GM12878 (cell line): ENCODE measurements at regions not wholly inside any gene's neighbourhood (a gene's known extent, or its start where the extent isn't known, plus 50 kb on each side); places are given as distances from the start of the nearest gene placed in this dataset.

Experiments used
- ATAC-seq: fragments of 200-7000 bp; cut with Tn5 transposase; 3 replicates; pipeline ENCODE4 v1.9.1; 2020; ENCODE audit warnings: mild to moderate bottlenecking, moderate library complexity
- BruUV-seq: library from RNA; stranded (reverse); fragments of 400-500 nt; replicated peaks from 2 replicates; lab custom pipeline; 2021; lab: Mats Ljungman, UMichigan
- CTCF ChIA-PET: fragments of 300-600 bp; sonication (Branson Sonifier 250); formaldehyde crosslinking; extraction: SDS; loops from one replicate; lab custom pipeline; 2021; ENCODE audit warnings: inconsistent platforms; lab: Yijun Ruan, JAX
- POLR2A ChIA-PET: fragments of 350-600 bp; formaldehyde crosslinking; extraction: SDS; loops from one replicate; lab custom pipeline; 2021; ENCODE audit warnings: inconsistent platforms; lab: Charles Lee
- RAD21 ChIA-PET: fragments of 300-600 bp; sonication (Branson Sonifier 250); formaldehyde crosslinking; loops from one replicate; lab custom pipeline; 2023; ENCODE audit warnings: antibody characterized with exemption; ENCODE audit not compliant: unreplicated experiment; lab: Charles Lee
- SMC1A ChIA-PET: fragments of 300-600 bp; sonication (Branson Sonifier 250); formaldehyde crosslinking; loops from one replicate; lab custom pipeline; 2023; ENCODE audit not compliant: unreplicated experiment, uncharacterized antibody; lab: Charles Lee
- DNase-seq: peaks from one replicate; pipeline ENCODE4 v3.0.0-alpha.2; 2011; ENCODE audit warnings: low read depth, low spot score
- FAIRE-seq: peaks from 3 replicates; lab custom pipeline; 2011; peaks lifted over from hg19 to GRCh38; lab: Jason Lieb, UNC
- H2AFZ ChIP-seq: 2 replicates; pipeline ENCODE4 v1.6.0; 2011; ENCODE audit warnings: low read depth, low read length, control low read depth; ENCODE audit not compliant: control insufficient read depth
- H3K27ac ChIP-seq: 2 replicates; pipeline ENCODE4 v1.5.1; 2011; ENCODE audit warnings: control low read depth; ENCODE audit not compliant: control insufficient read depth, insufficient read depth
- H3K27me3 ChIP-seq, 2 experiments: replicated peaks in 1 of 2; 2 replicates each; pipeline versions ENCODE4 v1.6.0 to v1.6.1; 2011; ENCODE audit warnings: low read length in 1 of 2; ENCODE audit not compliant: control insufficient read depth in 2 of 2, insufficient read depth in 2 of 2
- H3K36me3 ChIP-seq, 2 experiments: 2 replicates each; pipeline ENCODE4 v1.5.1; 2011; ENCODE audit warnings: low read length in 1 of 2; ENCODE audit not compliant: control insufficient read depth in 2 of 2, insufficient read depth in 2 of 2
- H3K4me1 ChIP-seq: 2 replicates; pipeline ENCODE4 v1.6.1; 2011; ENCODE audit warnings: mild to moderate bottlenecking, low read length, moderate library complexity, mixed read lengths; ENCODE audit not compliant: control insufficient read depth, insufficient read depth
- H3K4me2 ChIP-seq: 2 replicates; pipeline ENCODE4 v1.6.0; 2011; ENCODE audit warnings: control low read depth; ENCODE audit not compliant: control insufficient read depth, insufficient read depth
- H3K4me3 ChIP-seq: fragments of 200-600 bp; sonication (generic); 2 replicates; pipeline ENCODE4 v1.5.1; 2016
- H3K79me2 ChIP-seq: 2 replicates; pipeline ENCODE4 v1.6.0; 2011; ENCODE audit warnings: low read length; ENCODE audit not compliant: control insufficient read depth, insufficient read depth
- H3K9ac ChIP-seq: 2 replicates; pipeline ENCODE4 v1.8.0; 2011; ENCODE audit warnings: low read length, control low read depth, mixed read lengths; ENCODE audit not compliant: control insufficient read depth, insufficient read depth
- H3K9me3 ChIP-seq: replicated peaks from 3 replicates; pipeline ENCODE4 v1.5.1; 2011; ENCODE audit warnings: mild to moderate bottlenecking, low read length; ENCODE audit not compliant: control insufficient read depth, insufficient read depth
- H4K20me1 ChIP-seq: 2 replicates; pipeline ENCODE4 v1.6.0; 2011; ENCODE audit not compliant: control insufficient read depth, insufficient read depth
- CHD4 ChIP-seq: fragments of 200-600 bp; sonication (generic); IDR thresholded peaks from 2 replicates; pipeline ENCODE4 v1.6.1; 2016; ENCODE audit warnings: mild to moderate bottlenecking
- EZH2 ChIP-seq: IDR thresholded peaks from 2 replicates; pipeline ENCODE4 v1.6.1; 2012; ENCODE audit warnings: low read depth, mild to moderate bottlenecking, control low read depth, inconsistent platforms, low read length, borderline replicate concordance; ENCODE audit not compliant: control insufficient read depth
- FOXK2 ChIP-seq: fragments of 450-650 bp; IDR thresholded peaks from 2 replicates; pipeline ENCODE4 v1.6.1; 2017; ENCODE audit warnings: mild to moderate bottlenecking, moderate library complexity
- IKZF1 ChIP-seq: fragments of 450-650 bp; conservative IDR thresholded peaks from 2 replicates; pipeline ENCODE4 v1.6.1; 2017; ENCODE audit warnings: antibody characterized with exemption, mild to moderate bottlenecking
- IKZF2 ChIP-seq, 2 experiments: fragments of 450-650 bp; IDR thresholded peaks; 2 replicates each; pipeline ENCODE4 v1.6.1; 2017; ENCODE audit warnings: mild to moderate bottlenecking in 2 of 2, moderate library complexity in 2 of 2
- NFXL1 ChIP-seq: fragments of 450-650 bp; IDR thresholded peaks from 2 replicates; pipeline ENCODE4 v1.6.1; 2017; ENCODE audit warnings: antibody characterized with exemption, mild to moderate bottlenecking, borderline replicate concordance
- POLR2AphosphoS5 ChIP-seq: IDR thresholded peaks from 2 replicates; pipeline ENCODE4 v1.6.1; 2011; ENCODE audit warnings: mild to moderate bottlenecking, low read length, inconsistent platforms
- TBL1XR1 ChIP-seq: IDR thresholded peaks from 2 replicates; pipeline ENCODE4 v1.6.1; 2012; ENCODE audit warnings: low read depth, low read length, improper control_type of control experiment
- WGBS: methylation state at CpG from one replicate; pipeline ENCODE4 v1.1.6; 2016; ENCODE audit warnings: low lambda C conversion rate; ENCODE audit not compliant: insufficient replicate concordance, insufficient coverage; ENCODE audit errors: missing lambda C conversion rate; 5-methylcytosine and 5-hydroxymethylcytosine counted together
- in situ Hi-C: fragments of 300-500 bp; cut with MboI; formaldehyde crosslinking; loops from 9 replicates; pipeline ENCODE4 v1.14.3; 2018; ENCODE audit warnings: mixed read lengths
- intact Hi-C: fragments of 100-400 bp; cut with micrococcal nuclease; formaldehyde crosslinking; loops from one replicate; pipeline ENCODE4 v1.14.2; 2022; ENCODE audit not compliant: unreplicated experiment
- TF ChIP-seq, protein P1 (sequence below): fragments of 450-650 bp; formaldehyde crosslinking; IDR thresholded peaks from 2 replicates; pipeline ENCODE4 v1.4.0; 2022; ENCODE audit warnings: mild to moderate bottlenecking, moderate library complexity

DNA sequence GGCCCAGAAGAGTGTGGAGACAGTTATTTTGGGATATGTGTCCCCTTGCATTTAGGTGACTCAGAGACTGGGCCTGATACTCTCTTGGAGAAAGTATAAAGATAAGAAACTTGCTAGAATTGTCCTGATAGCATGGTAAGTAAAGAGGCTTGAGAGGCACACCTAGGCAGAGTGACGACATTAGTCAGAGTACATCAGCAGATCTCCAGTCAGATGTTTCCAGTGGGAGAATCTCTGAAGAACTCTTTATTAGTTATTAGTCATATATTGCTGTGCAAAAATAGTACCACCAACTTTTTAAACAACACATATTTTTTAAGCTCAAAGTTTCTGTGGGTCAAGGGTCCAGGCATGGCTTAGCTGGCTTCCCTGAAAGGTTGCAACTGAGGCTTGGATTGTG, 182.6 kb downstream of the NEBL start:
- no peak overlapping the region for H3K4me2 ChIP-seq
- H3K27me3 ChIP-seq, result no peaks in the 10 kb centered on the region
- ChIA-PET RAD21 (no interaction called here), CTCF (interaction anchor here (1.7 kb wide), 1 partner anchor 9 kb away, joined by 3 read pairs; no protein-coding TSS in a partner anchor), SMC1A (no interaction called here), POLR2A (no interaction called here)
- no peak overlapping the region for H2AFZ ChIP-seq
- no TSS peak for BruUV-seq
- H4K20me1 ChIP-seq, result no peaks in the 10 kb centered on the region
- no peaks in the 10 kb centered on the region for H3K36me3 ChIP-seq
- WGBS, result 0% methylated on average over 1 of the region's 1 CpG
- H3K9ac ChIP-seq, result no peak overlapping the region
- no peaks in the 10 kb centered on the region for H3K4me1 ChIP-seq
- in situ Hi-C loops, result no loop called here
- TF ChIP-seq CHD4 (no peak), IKZF1 (no peak), POLR2AphosphoS5 (no peak), FOXK2 (no peak)
- no peak for DNase-seq
- intact Hi-C loops, result no loop called here
- no peak for ATAC-seq
- H3K9me3 ChIP-seq, result no peaks in the 10 kb centered on the region
- no peaks in the 10 kb centered on the region for H3K79me2 ChIP-seq
- H3K27ac ChIP-seq, result no peak overlapping the region
- H3K4me3 ChIP-seq, result no peak overlapping the region
- FAIRE-seq, result no peak

DNA sequence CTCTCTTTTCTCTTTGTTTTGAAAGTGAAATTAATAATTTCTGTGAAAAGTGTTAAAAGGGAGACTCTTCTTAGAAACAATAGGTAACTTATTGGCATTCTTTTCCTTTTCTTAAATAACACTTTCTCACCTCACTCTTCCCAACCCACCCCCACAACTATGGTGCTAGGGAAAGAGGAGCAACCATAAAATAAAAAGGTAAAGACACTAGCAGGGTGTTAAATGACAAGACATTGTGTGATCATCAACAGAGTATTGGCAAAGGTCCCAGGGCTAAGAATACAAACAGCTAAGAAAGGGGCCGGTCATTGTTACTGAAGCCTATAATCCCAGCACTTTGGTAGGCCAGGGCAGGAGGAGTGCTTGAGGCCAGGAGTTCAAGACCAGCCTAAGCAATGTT, 183.7 kb downstream of the NEBL start:
- WGBS, result 0% methylated on average over 1 of the region's 1 CpG
- no peaks in the 10 kb centered on the region for H3K79me2 ChIP-seq
- no peaks in the 10 kb centered on the region for H4K20me1 ChIP-seq
- H3K4me1 ChIP-seq, result no peaks in the 10 kb centered on the region
- ATAC-seq, result peak; percentile 54
- ChIA-PET RAD21 (no interaction called here), POLR2A (no interaction called here), SMC1A (no interaction called here), CTCF (interaction anchor here (1.7 kb wide), 1 partner anchor 8 kb away, joined by 3 read pairs; no protein-coding TSS in a partner anchor)
- in situ Hi-C loops (no loop called here), intact Hi-C loops (no loop called here)
- no peak for TF ChIP-seq NFXL1
- TF ChIP-seq, protein P1, sequence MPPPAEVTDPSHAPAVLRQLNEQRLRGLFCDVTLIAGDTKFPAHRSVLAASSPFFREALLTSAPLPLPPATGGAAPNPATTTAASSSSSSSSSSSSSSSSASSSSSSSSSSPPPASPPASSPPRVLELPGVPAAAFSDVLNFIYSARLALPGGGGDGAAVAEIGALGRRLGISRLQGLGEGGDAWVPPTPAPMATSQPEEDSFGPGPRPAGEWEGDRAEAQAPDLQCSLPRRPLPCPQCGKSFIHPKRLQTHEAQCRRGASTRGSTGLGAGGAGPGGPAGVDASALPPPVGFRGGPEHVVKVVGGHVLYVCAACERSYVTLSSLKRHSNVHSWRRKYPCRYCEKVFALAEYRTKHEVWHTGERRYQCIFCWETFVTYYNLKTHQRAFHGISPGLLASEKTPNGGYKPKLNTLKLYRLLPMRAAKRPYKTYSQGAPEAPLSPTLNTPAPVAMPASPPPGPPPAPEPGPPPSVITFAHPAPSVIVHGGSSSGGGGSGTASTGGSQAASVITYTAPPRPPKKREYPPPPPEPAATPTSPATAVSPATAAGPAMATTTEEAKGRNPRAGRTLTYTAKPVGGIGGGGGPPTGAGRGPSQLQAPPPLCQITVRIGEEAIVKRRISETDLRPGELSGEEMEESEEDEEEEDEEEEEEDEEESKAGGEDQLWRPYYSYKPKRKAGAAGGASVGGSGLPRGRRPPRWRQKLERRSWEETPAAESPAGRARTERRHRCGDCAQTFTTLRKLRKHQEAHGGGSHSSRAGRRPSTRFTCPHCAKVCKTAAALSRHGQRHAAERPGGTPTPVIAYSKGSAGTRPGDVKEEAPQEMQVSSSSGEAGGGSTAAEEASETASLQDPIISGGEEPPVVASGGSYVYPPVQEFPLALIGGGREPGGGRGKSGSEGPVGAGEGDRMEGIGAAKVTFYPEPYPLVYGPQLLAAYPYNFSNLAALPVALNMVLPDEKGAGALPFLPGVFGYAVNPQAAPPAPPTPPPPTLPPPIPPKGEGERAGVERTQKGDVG, result no peak
- no peak for TF ChIP-seq EZH2
- no peak for TF ChIP-seq TBL1XR1
- no peak for TF ChIP-seq CHD4
- peak; percentile 54 to 67; a peak in 2 of 4 replicates for TF ChIP-seq IKZF2 (IDR thresholded peaks at IDR 0.05)
- no peak for FAIRE-seq
- no peak overlapping the region for H3K4me2 ChIP-seq
- BruUV-seq, result no TSS peak
- no peak for DNase-seq
- no peak overlapping the region for H2AFZ ChIP-seq
- H3K9ac ChIP-seq, result no peak overlapping the region
- no peaks in the 10 kb centered on the region for H3K27me3 ChIP-seq
- no peak overlapping the region for H3K4me3 ChIP-seq
- H3K9me3 ChIP-seq, result no peaks in the 10 kb centered on the region
- no peaks in the 10 kb centered on the region for H3K36me3 ChIP-seq
- H3K27ac ChIP-seq, result no peak overlapping the region
